CD4-positive, alpha-beta T cell (primary cell): ENCODE measurements at regions not wholly inside any gene's neighbourhood (a gene's known extent, or its start where the extent isn't known, plus 50 kb on each side); places are given as distances from the start of the nearest gene placed in this dataset.
A peak's percentile ranks its signal among the peaks of the same experiment; 100 is the strongest.

Experiments used
- ATAC-seq: fragments of 200-7000 bp; cut with Tn5 transposase; one replicate; pipeline ENCODE4 v1.10.0; 2022; ENCODE audit warnings: mild to moderate bottlenecking; ENCODE audit not compliant: poor library complexity
- CTCF ChIA-PET: fragments of 350-600 bp; sonication (Branson Sonifier 250); formaldehyde crosslinking; loops from one replicate; lab custom pipeline; 2021; ENCODE audit warnings: antibody characterized with exemption, inconsistent platforms; lab: Charles Lee
- POLR2A ChIA-PET: fragments of 350-600 bp; sonication (Branson Sonifier 250); formaldehyde crosslinking; loops from one replicate; lab custom pipeline; 2021; ENCODE audit warnings: antibody characterized with exemption, inconsistent platforms; lab: Charles Lee
- DNase-seq, 14 experiments: peaks; one replicate each; pipeline ENCODE4 v3.0.0-alpha.2; 2013 to 2020; ENCODE audit warnings: mixed read lengths in 2 of 14
- H3K27ac ChIP-seq, 2 donors: one replicate each; pipeline versions ENCODE4 v1.5.1 to v1.7.0; 2013; ENCODE audit warnings: low read length in 2 of 2, low read depth in 1 of 2, mild to moderate bottlenecking in 1 of 2
- H3K27me3 ChIP-seq, 2 experiments: 1 replicate in 1 of 2; 2 replicates in 1 of 2; pipeline versions ENCODE4 v1.6.1 to v1.7.0; 2013; ENCODE audit warnings: low read length in 2 of 2, control low read depth in 1 of 2, mild to moderate bottlenecking in 1 of 2, moderate library complexity in 1 of 2; ENCODE audit not compliant: insufficient read depth in 2 of 2, control insufficient read depth in 1 of 2
- H3K36me3 ChIP-seq: one replicate; pipeline ENCODE4 v1.6.1; 2013; ENCODE audit warnings: low read length, control low read depth; ENCODE audit not compliant: insufficient read depth
- H3K4me1 ChIP-seq: one replicate; pipeline ENCODE4 v1.6.1; 2013; ENCODE audit warnings: low read length, control low read depth; ENCODE audit not compliant: insufficient read depth
- H3K4me3 ChIP-seq: one replicate; pipeline ENCODE4 v1.5.1; 2013; ENCODE audit warnings: mild to moderate bottlenecking, low read length, moderate library complexity
- H3K9me3 ChIP-seq, 2 experiments: 1 replicate in 1 of 2; 2 replicates in 1 of 2; pipeline versions ENCODE4 v1.6.1 to v1.7.0; 2013; ENCODE audit warnings: low read length in 2 of 2, mild to moderate bottlenecking in 2 of 2, control low read depth in 1 of 2, moderate library complexity in 1 of 2; ENCODE audit not compliant: control insufficient read depth in 1 of 2, insufficient read depth in 1 of 2
- H3K27ac Mint-ChIP-seq: one replicate; pipeline ENCODE4 v1.8.0; 2020; ENCODE audit warnings: mixed read lengths
- H3K27me3 Mint-ChIP-seq: one replicate; pipeline ENCODE4 v1.8.0; 2021; ENCODE audit warnings: mixed read lengths
- H3K36me3 Mint-ChIP-seq: one replicate; pipeline ENCODE4 v1.8.0; 2021; ENCODE audit warnings: low read depth, mixed read lengths
- H3K4me1 Mint-ChIP-seq: one replicate; pipeline ENCODE4 v1.8.0; 2021; ENCODE audit warnings: low read depth, mixed read lengths
- H3K4me3 Mint-ChIP-seq: one replicate; pipeline ENCODE4 v1.8.0; 2020; ENCODE audit warnings: mild to moderate bottlenecking, mixed read lengths
- H3K9me3 Mint-ChIP-seq: one replicate; pipeline ENCODE4 v1.8.0; 2020; ENCODE audit warnings: mixed read lengths
- CTCF ChIP-seq: fragments of 200-600 bp; IDR thresholded peaks from one replicate; pipeline ENCODE4 v1.8.0; 2022; ENCODE audit warnings: antibody characterized with exemption, mild to moderate bottlenecking
- intact Hi-C, 2 experiments: fragments of 100-400 bp; cut with DNase I in 1 of 2; cut with micrococcal nuclease in 1 of 2; formaldehyde crosslinking; loops; one replicate each; pipeline versions ENCODE4 v1.15.1 to v1.9.0; 2023 to 2025; cut with DNase I, micrococcal nuclease

GRCh38 chr10:6958254-6958653, 378.2 kb upstream of the PRKCQ start:
- H3K4me3 Mint-ChIP-seq: no peak overlapping the region
- CTCF ChIA-PET: no interaction called here
- DNase-seq: peak in 3 of 14 experiments; percentile 10 to 32 (median 13)

GRCh38 chr10:6957851-6958250, 377.8 kb upstream of the PRKCQ start:
- H3K36me3 ChIP-seq: no peaks in the 10 kb centered on the region
- H3K9me3 Mint-ChIP-seq: no peaks in the 10 kb centered on the region
- H3K9me3 ChIP-seq: no peaks in the 10 kb centered on the region
- ChIA-PET CTCF (no interaction called here), POLR2A (no interaction called here)
- peaks cover 15% of the 10 kb centered on the region for H3K4me1 Mint-ChIP-seq
- H3K4me3 ChIP-seq: no peak overlapping the region
- DNase-seq (no peak), ATAC-seq (no peak)
- no peak overlapping the region for H3K27ac ChIP-seq
- H3K4me3 Mint-ChIP-seq: no peak overlapping the region
- TF ChIP-seq CTCF: no peak
- H3K4me1 ChIP-seq: peaks cover 8% of the 10 kb centered on the region
- no peaks in the 10 kb centered on the region for H3K36me3 Mint-ChIP-seq
- no peak overlapping the region for H3K27ac Mint-ChIP-seq
- H3K27me3 ChIP-seq: no peaks in the 10 kb centered on the region
- no peaks in the 10 kb centered on the region for H3K27me3 Mint-ChIP-seq
- intact Hi-C loops: no loop called here

More at GRCh38 chr10:6958254-6958653, 378.2 kb upstream of the PRKCQ start:
- Mint-ChIP-seq H3K27me3 (no peaks in the 10 kb centered on the region), H3K4me1 (peaks cover 15% of the 10 kb centered on the region), H3K9me3 (no peaks in the 10 kb centered on the region), H3K36me3 (no peaks in the 10 kb centered on the region), H3K27ac (no peak overlapping the region)
- peak; percentile 11 for ATAC-seq
- peaks cover 8% of the 10 kb centered on the region for H3K4me1 ChIP-seq
- intact Hi-C loops: no loop called here
- POLR2A ChIA-PET: no interaction called here
- no peak overlapping the region for H3K27ac ChIP-seq
- no peaks in the 10 kb centered on the region for H3K36me3 ChIP-seq
- TF ChIP-seq CTCF: no peak
- no peaks in the 10 kb centered on the region for H3K9me3 ChIP-seq
- H3K27me3 ChIP-seq: no peaks in the 10 kb centered on the region
- H3K4me3 ChIP-seq: no peak overlapping the region

- no peak overlapping the region for H3K4me3 ChIP-seq
- Mint-ChIP-seq H3K4me1 (peaks cover 15% of the 10 kb centered on the region), H3K4me3 (no peak overlapping the region), H3K27me3 (no peaks in the 10 kb centered on the region), H3K9me3 (no peaks in the 10 kb centered on the region), H3K27ac (no peak overlapping the region), H3K36me3 (no peaks in the 10 kb centered on the region)
- H3K4me1 ChIP-seq: peaks cover 8% of the 10 kb centered on the region
- H3K9me3 ChIP-seq: no peaks in the 10 kb centered on the region
- H3K27me3 ChIP-seq: no peaks in the 10 kb centered on the region
- no peak overlapping the region for H3K27ac ChIP-seq
- TF ChIP-seq CTCF: no peak
- CTCF ChIA-PET: no interaction called here
- ATAC-seq: no peak
- H3K36me3 ChIP-seq: no peaks in the 10 kb centered on the region
- intact Hi-C loops: no loop called here
- DNase-seq: no peak
- POLR2A ChIA-PET: no interaction called here
Measured at GRCh38 chr10:6956562-6956961, 376.5 kb upstream of the PRKCQ start.
